GM21619 (cell line): ENCODE measurements at regions not wholly inside any gene's neighbourhood (a gene's known extent, or its start where the extent isn't known, plus 50 kb on each side); places are given as distances from the start of the nearest gene placed in this dataset.
"Not testable (repeated sequence)": the region's sequence is repeated elsewhere in the genome, so short reads cannot be mapped to it uniquely, and the experiment has no call there.

Experiments used
- ATAC-seq: cut with Tn5 transposase; IDR thresholded peaks from one replicate; pipeline ENCODE4 v1.9.1; 2021; ENCODE audit not compliant: unreplicated experiment

- not testable (repeated sequence) for ATAC-seq
Observed at GRCh38 chr1:117314951-117315350, 52.3 kb upstream of the MAN1A2 start.

GRCh38 chr1:117313555-117313954 is 53.7 kb upstream of the MAN1A2 start:
- ATAC-seq: no peak

- no peak for ATAC-seq
Observed at GRCh38 chr1:117312453-117313138, 54.7 kb upstream of the MAN1A2 start.

- no peak for ATAC-seq
Observed at GRCh38 chr1:117308311-117308916, 58.8 kb upstream of the MAN1A2 start.

GRCh38 chr1:117301901-117302300 is 65.3 kb upstream of the MAN1A2 start:
- no peak for ATAC-seq

GRCh38 chr1:117300183-117300582 is 67.1 kb upstream of the MAN1A2 start:
- ATAC-seq: not testable (repeated sequence)

- no peak for ATAC-seq
Observed at GRCh38 chr1:117295001-117295400, 72.2 kb upstream of the MAN1A2 start.

GRCh38 chr1:117290890-117291289 is 76.4 kb upstream of the MAN1A2 start:
- no peak for ATAC-seq

GRCh38 chr1:117289316-117289870 is 77.9 kb upstream of the MAN1A2 start:
- no peak for ATAC-seq

GRCh38 chr1:117286562-117286961 is 75.8 kb upstream of the VTCN1 start:
- ATAC-seq: no peak

GRCh38 chr1:117286145-117286544 is 75.4 kb upstream of the VTCN1 start:
- no peak for ATAC-seq

- no peak for ATAC-seq
Observed at GRCh38 chr1:117284399-117285215, 73.9 kb upstream of the VTCN1 start.

GRCh38 chr1:117278531-117278930 is 67.8 kb upstream of the VTCN1 start:
- ATAC-seq: no peak

- no peak for ATAC-seq
Observed at GRCh38 chr1:117275055-117275454, 64.3 kb upstream of the VTCN1 start.

GRCh38 chr1:117271959-117272358 is 61.2 kb upstream of the VTCN1 start:
- no peak for ATAC-seq

GRCh38 chr1:117271129-117271528 is 60.4 kb upstream of the VTCN1 start:
- no peak for ATAC-seq

- ATAC-seq: peak; percentile 53
Observed at GRCh38 chr1:117270679-117271078, 60.0 kb upstream of the VTCN1 start.

- no peak for ATAC-seq
Observed at GRCh38 chr1:117268535-117269455, 58.1 kb upstream of the VTCN1 start.

GRCh38 chr1:117267232-117267774 is 56.6 kb upstream of the VTCN1 start:
- no peak for ATAC-seq

- ATAC-seq: no peak
Observed at GRCh38 chr1:117262976-117263375, 52.2 kb upstream of the VTCN1 start.
